ENCODE measurements at regions not wholly inside any gene's neighbourhood (a gene's known extent, or its start where the extent isn't known, plus 50 kb on each side); places are given as distances from the start of the nearest gene placed in this dataset.

GRCh38 chr1:193614817-193615216 lies 428.4 kb upstream of the B3GALT2 start:
- H3K4me2 ChIP-seq (ENCODE audit: insufficient read depth, low read length) = no peak overlapping the region
- ATAC-seq (ENCODE audit: insufficient read depth, low read depth) = no peak
- no peak overlapping the region for H2AFZ ChIP-seq (ENCODE audit: low read depth, low read length)
- no peak overlapping the region for H3K27ac ChIP-seq (ENCODE audit: low read length)
- H3K4me1 ChIP-seq (ENCODE audit: insufficient read depth, low read length) = no peaks in the 10 kb centered on the region
- no peaks in the 10 kb centered on the region for H3K79me2 ChIP-seq (ENCODE audit: insufficient read depth, low read length)
- no peaks in the 10 kb centered on the region for H3K36me3 ChIP-seq (ENCODE audit: insufficient read depth, low read length)
- H3K9ac ChIP-seq (ENCODE audit: low read depth, low read length) = no peak overlapping the region
- no peaks in the 10 kb centered on the region for H4K20me1 ChIP-seq (ENCODE audit: insufficient read depth, low read length)
- H3K27me3 ChIP-seq (ENCODE audit: insufficient read depth, low read length, poor library complexity) = peaks cover 3% of the 10 kb centered on the region
- no peak overlapping the region for H3K4me3 ChIP-seq (ENCODE audit: low read depth in 1 of 2, low read length in 2 of 2)
- no peaks in the 10 kb centered on the region for H3K9me3 ChIP-seq (ENCODE audit: insufficient read depth, low read length, severe bottlenecking)
- DNase-seq = no peak
- TF ChIP-seq EZH2 (IDR thresholded peaks at IDR 0.05; ENCODE audit: borderline replicate concordance, low read depth, low read length, severe bottlenecking) = no peak
- no peak for TF ChIP-seq CTCF (IDR thresholded peaks at IDR 0.05; ENCODE audit: borderline replicate concordance, extremely low read depth, low read length, poor library complexity, severe bottlenecking)

- no peaks in the 10 kb centered on the region for H3K9me3 ChIP-seq (ENCODE audit: insufficient read depth, low read length, severe bottlenecking)
- TF ChIP-seq CTCF (IDR thresholded peaks at IDR 0.05; ENCODE audit: borderline replicate concordance, extremely low read depth, low read length, poor library complexity, severe bottlenecking) (no peak), EZH2 (IDR thresholded peaks at IDR 0.05; ENCODE audit: borderline replicate concordance, low read depth, low read length, severe bottlenecking) (no peak)
- H3K36me3 ChIP-seq (ENCODE audit: insufficient read depth, low read length) = no peaks in the 10 kb centered on the region
- no peak overlapping the region for H3K9ac ChIP-seq (ENCODE audit: low read depth, low read length)
- no peaks in the 10 kb centered on the region for H4K20me1 ChIP-seq (ENCODE audit: insufficient read depth, low read length)
- no peak overlapping the region for H3K4me2 ChIP-seq (ENCODE audit: insufficient read depth, low read length)
- ATAC-seq (ENCODE audit: insufficient read depth, low read depth) (no peak), DNase-seq (no peak)
- no peaks in the 10 kb centered on the region for H3K79me2 ChIP-seq (ENCODE audit: insufficient read depth, low read length)
- no peak overlapping the region for H3K4me3 ChIP-seq (ENCODE audit: low read depth in 1 of 2, low read length in 2 of 2)
- H2AFZ ChIP-seq (ENCODE audit: low read depth, low read length) = no peak overlapping the region
- no peak overlapping the region for H3K27ac ChIP-seq (ENCODE audit: low read length)
- peaks cover 3% of the 10 kb centered on the region for H3K27me3 ChIP-seq (ENCODE audit: insufficient read depth, low read length, poor library complexity)
- no peaks in the 10 kb centered on the region for H3K4me1 ChIP-seq (ENCODE audit: insufficient read depth, low read length)
Measured at GRCh38 chr1:193614275-193614674, 427.9 kb upstream of the B3GALT2 start.

DNA sequence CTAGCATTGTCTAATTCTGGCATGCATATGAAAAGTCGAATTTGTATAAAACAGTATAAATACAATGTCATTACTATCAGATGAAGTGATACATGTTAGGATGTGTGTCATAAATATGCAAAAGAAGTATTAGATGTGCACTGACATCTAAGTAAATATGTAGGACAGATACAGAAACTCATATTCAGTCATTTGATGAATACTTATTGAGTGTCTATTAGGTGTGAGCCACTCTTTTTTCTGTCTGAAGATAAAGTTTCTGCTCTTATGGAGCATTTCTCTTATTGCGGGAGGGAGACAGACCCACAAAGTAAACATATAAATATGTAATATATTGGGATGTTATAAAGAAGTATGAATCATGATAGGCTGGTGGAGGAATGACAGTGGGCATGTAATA lies 426.6 kb upstream of the B3GALT2 start:
- DNase-seq (no peak), ATAC-seq (ENCODE audit: insufficient read depth, low read depth) (no peak)
- H3K4me2 ChIP-seq (ENCODE audit: insufficient read depth, low read length) = no peak overlapping the region
- H3K9me3 ChIP-seq (ENCODE audit: insufficient read depth, low read length, severe bottlenecking) = no peaks in the 10 kb centered on the region
- H4K20me1 ChIP-seq (ENCODE audit: insufficient read depth, low read length) = no peaks in the 10 kb centered on the region
- no peak overlapping the region for H3K4me3 ChIP-seq (ENCODE audit: low read depth in 1 of 2, low read length in 2 of 2)
- H3K27me3 ChIP-seq (ENCODE audit: insufficient read depth, low read length, poor library complexity) = peaks cover 3% of the 10 kb centered on the region
- no peaks in the 10 kb centered on the region for H3K79me2 ChIP-seq (ENCODE audit: insufficient read depth, low read length)
- H3K4me1 ChIP-seq (ENCODE audit: insufficient read depth, low read length) = no peaks in the 10 kb centered on the region
- H3K36me3 ChIP-seq (ENCODE audit: insufficient read depth, low read length) = no peaks in the 10 kb centered on the region
- H3K27ac ChIP-seq (ENCODE audit: low read length) = no peak overlapping the region
- H3K9ac ChIP-seq (ENCODE audit: low read depth, low read length) = no peak overlapping the region
- H2AFZ ChIP-seq (ENCODE audit: low read depth, low read length) = no peak overlapping the region
- TF ChIP-seq CTCF (IDR thresholded peaks at IDR 0.05; ENCODE audit: borderline replicate concordance, extremely low read depth, low read length, poor library complexity, severe bottlenecking) (no peak), EZH2 (IDR thresholded peaks at IDR 0.05; ENCODE audit: borderline replicate concordance, low read depth, low read length, severe bottlenecking) (no peak)

- Histone ChIP-seq H3K9ac (ENCODE audit: low read depth, low read length) (no peak overlapping the region), H3K27ac (ENCODE audit: low read length) (no peak overlapping the region), H3K4me3 (ENCODE audit: low read depth in 1 of 2, low read length in 2 of 2) (no peak overlapping the region), H3K79me2 (ENCODE audit: insufficient read depth, low read length) (no peaks in the 10 kb centered on the region), H3K4me2 (ENCODE audit: insufficient read depth, low read length) (no peak overlapping the region), H4K20me1 (ENCODE audit: insufficient read depth, low read length) (no peaks in the 10 kb centered on the region), H3K9me3 (ENCODE audit: insufficient read depth, low read length, severe bottlenecking) (no peaks in the 10 kb centered on the region), H3K36me3 (ENCODE audit: insufficient read depth, low read length) (no peaks in the 10 kb centered on the region), H3K27me3 (ENCODE audit: insufficient read depth, low read length, poor library complexity) (peaks cover 3% of the 10 kb centered on the region), H2AFZ (ENCODE audit: low read depth, low read length) (no peak overlapping the region), H3K4me1 (ENCODE audit: insufficient read depth, low read length) (no peaks in the 10 kb centered on the region)
- DNase-seq (no peak), ATAC-seq (ENCODE audit: insufficient read depth, low read depth) (no peak)
- TF ChIP-seq CTCF (IDR thresholded peaks at IDR 0.05; ENCODE audit: borderline replicate concordance, extremely low read depth, low read length, poor library complexity, severe bottlenecking) (no peak), EZH2 (IDR thresholded peaks at IDR 0.05; ENCODE audit: borderline replicate concordance, low read depth, low read length, severe bottlenecking) (no peak)
Measured at GRCh38 chr1:193609592-193609991, 423.2 kb upstream of the B3GALT2 start.
